Type B pancreatic cell (in vitro differentiated cells): ENCODE measurements at regions not wholly inside any gene's neighbourhood (a gene's known extent, or its start where the extent isn't known, plus 50 kb on each side); places are given as distances from the start of the nearest gene placed in this dataset.
"Not testable (repeated sequence)": the region's sequence is repeated elsewhere in the genome, so short reads cannot be mapped to it uniquely, and the experiment has no call there.

Source experiments
- DNase-seq: peaks from one replicate; pipeline ENCODE4 v3.0.0; 2021; ENCODE audit warnings: mixed read lengths; ENCODE audit not compliant: unreplicated experiment; ENCODE audit errors: extremely low spot score
- H3K27ac Mint-ChIP-seq: 2 replicates; pipeline ENCODE4 v1.8.0; 2021; ENCODE audit warnings: mild to moderate bottlenecking, mixed read lengths
- H3K27me3 Mint-ChIP-seq: 2 replicates; pipeline ENCODE4 v1.8.0; 2021; ENCODE audit warnings: mixed read lengths
- H3K36me3 Mint-ChIP-seq: 2 replicates; pipeline ENCODE4 v1.8.0; 2021; ENCODE audit warnings: mixed read lengths
- H3K4me1 Mint-ChIP-seq: one replicate; pipeline ENCODE4 v1.8.0; 2021; ENCODE audit warnings: mixed read lengths; ENCODE audit not compliant: unreplicated experiment
- H3K4me3 Mint-ChIP-seq: 2 replicates; pipeline ENCODE4 v1.8.0; 2021; ENCODE audit warnings: mild to moderate bottlenecking, mixed read lengths
- H3K9me3 Mint-ChIP-seq: 2 replicates; pipeline ENCODE4 v1.8.0; 2021; ENCODE audit warnings: mixed read lengths
- TF ChIP-seq, protein P1 (sequence below): fragments of 200-600 bp; sonication (generic); conservative IDR thresholded peaks from 2 replicates; pipeline ENCODE4 v1.5.0; 2021; ENCODE audit warnings: antibody characterized with exemption, mild to moderate bottlenecking

DNA sequence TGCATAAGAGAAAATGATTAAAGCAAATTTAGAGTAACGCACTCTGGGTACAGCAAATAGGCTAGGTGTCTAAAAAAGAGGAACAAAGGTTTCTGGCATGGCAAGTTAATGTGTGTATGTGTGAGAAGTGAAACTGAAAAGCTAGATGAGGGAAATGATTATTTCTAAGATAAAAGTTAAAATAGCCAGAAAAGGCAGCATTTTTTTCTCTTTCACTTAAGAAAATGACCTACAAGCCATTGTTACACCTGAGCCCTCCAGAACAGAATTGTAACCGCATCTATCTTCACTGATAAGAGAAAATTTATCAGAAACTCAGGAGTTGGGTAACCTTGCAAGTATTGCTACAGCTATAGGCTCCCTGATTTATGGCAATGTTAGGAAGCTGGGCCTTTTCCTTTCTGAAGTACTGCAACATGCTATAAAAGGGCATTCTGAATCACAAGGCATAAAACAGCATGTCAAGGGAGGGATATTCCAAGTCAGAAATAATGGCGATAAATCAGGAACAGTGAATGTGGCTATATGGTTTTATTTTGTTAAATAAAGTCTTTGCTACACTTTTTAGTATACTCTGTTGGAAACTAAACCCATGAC, 395.3 kb downstream of the TBC1D32 start:
- Mint-ChIP-seq H3K27ac (no peak overlapping the region), H3K27me3 (no peaks in the 10 kb centered on the region), H3K9me3 (no peaks in the 10 kb centered on the region), H3K4me1 (no peaks in the 10 kb centered on the region), H3K4me3 (no peak overlapping the region), H3K36me3 (no peaks in the 10 kb centered on the region)
- no peak for DNase-seq
- TF ChIP-seq, protein P1, sequence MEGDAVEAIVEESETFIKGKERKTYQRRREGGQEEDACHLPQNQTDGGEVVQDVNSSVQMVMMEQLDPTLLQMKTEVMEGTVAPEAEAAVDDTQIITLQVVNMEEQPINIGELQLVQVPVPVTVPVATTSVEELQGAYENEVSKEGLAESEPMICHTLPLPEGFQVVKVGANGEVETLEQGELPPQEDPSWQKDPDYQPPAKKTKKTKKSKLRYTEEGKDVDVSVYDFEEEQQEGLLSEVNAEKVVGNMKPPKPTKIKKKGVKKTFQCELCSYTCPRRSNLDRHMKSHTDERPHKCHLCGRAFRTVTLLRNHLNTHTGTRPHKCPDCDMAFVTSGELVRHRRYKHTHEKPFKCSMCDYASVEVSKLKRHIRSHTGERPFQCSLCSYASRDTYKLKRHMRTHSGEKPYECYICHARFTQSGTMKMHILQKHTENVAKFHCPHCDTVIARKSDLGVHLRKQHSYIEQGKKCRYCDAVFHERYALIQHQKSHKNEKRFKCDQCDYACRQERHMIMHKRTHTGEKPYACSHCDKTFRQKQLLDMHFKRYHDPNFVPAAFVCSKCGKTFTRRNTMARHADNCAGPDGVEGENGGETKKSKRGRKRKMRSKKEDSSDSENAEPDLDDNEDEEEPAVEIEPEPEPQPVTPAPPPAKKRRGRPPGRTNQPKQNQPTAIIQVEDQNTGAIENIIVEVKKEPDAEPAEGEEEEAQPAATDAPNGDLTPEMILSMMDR: no peak

GRCh38 chr6:120938164-120938875, 396.0 kb downstream of the TBC1D32 start:
- Mint-ChIP-seq H3K27me3 (no peaks in the 10 kb centered on the region), H3K4me1 (no peaks in the 10 kb centered on the region), H3K36me3 (no peaks in the 10 kb centered on the region), H3K27ac (no peak overlapping the region), H3K4me3 (no peak overlapping the region), H3K9me3 (no peaks in the 10 kb centered on the region)
- no peak for DNase-seq
- TF ChIP-seq, protein P1: no peak

GRCh38 chr6:120935908-120936307, 398.4 kb downstream of the TBC1D32 start:
- no peaks in the 10 kb centered on the region for H3K9me3 Mint-ChIP-seq
- H3K4me3 Mint-ChIP-seq: no peak overlapping the region
- H3K27ac Mint-ChIP-seq: no peak overlapping the region
- H3K4me1 Mint-ChIP-seq: peaks cover 7% of the 10 kb centered on the region
- TF ChIP-seq, protein P1: no peak
- no peak for DNase-seq
- H3K36me3 Mint-ChIP-seq: no peaks in the 10 kb centered on the region
- no peaks in the 10 kb centered on the region for H3K27me3 Mint-ChIP-seq

GRCh38 chr6:120935016-120935415, 399.3 kb downstream of the TBC1D32 start:
- no peak overlapping the region for H3K4me3 Mint-ChIP-seq
- TF ChIP-seq, protein P1: no peak
- no peaks in the 10 kb centered on the region for H3K9me3 Mint-ChIP-seq
- no peaks in the 10 kb centered on the region for H3K27me3 Mint-ChIP-seq
- H3K36me3 Mint-ChIP-seq: no peaks in the 10 kb centered on the region
- no peak overlapping the region for H3K27ac Mint-ChIP-seq
- peaks cover 7% of the 10 kb centered on the region for H3K4me1 Mint-ChIP-seq
- no peak for DNase-seq

- H3K27me3 Mint-ChIP-seq, H3K9me3 Mint-ChIP-seq, H3K36me3 Mint-ChIP-seq, H3K27ac Mint-ChIP-seq, H3K4me1 Mint-ChIP-seq, DNase-seq, H3K4me3 Mint-ChIP-seq: not testable (repeated sequence)
Observed at GRCh38 chr6:120931520-120932180, 402.6 kb downstream of the TBC1D32 start.

GRCh38 chr6:120930500-120930899, 403.8 kb downstream of the TBC1D32 start:
- H3K27me3 Mint-ChIP-seq, H3K4me3 Mint-ChIP-seq, H3K36me3 Mint-ChIP-seq, DNase-seq, H3K4me1 Mint-ChIP-seq, H3K27ac Mint-ChIP-seq: not testable (repeated sequence)
- H3K9me3 Mint-ChIP-seq: peaks cover 10% of the 10 kb centered on the region
